AG09309 (cell line): ENCODE measurements at regions not wholly inside any gene's neighbourhood (a gene's known extent, or its start where the extent isn't known, plus 50 kb on each side); places are given as distances from the start of the nearest gene placed in this dataset.
"Not testable (repeated sequence)": the region's sequence is repeated elsewhere in the genome, so short reads cannot be mapped to it uniquely, and the experiment has no call there.

Experiments
- DNase-seq: peaks from one replicate; pipeline ENCODE4 v3.0.0-alpha.2; 2010; ENCODE audit warnings: low read depth
- H3K4me3 ChIP-seq: 2 replicates; pipeline ENCODE4 v1.5.1; 2011; ENCODE audit warnings: mild to moderate bottlenecking, low read depth, low read length, moderate library complexity; ENCODE audit not compliant: control insufficient read depth
- TF ChIP-seq, protein P1 (sequence below): IDR thresholded peaks from 2 replicates; pipeline ENCODE4 v1.5.1; 2011; ENCODE audit warnings: mild to moderate bottlenecking, low read depth, low read length, inconsistent platforms; ENCODE audit not compliant: insufficient read depth, control insufficient read depth; ENCODE audit errors: missing control alignments

DNA sequence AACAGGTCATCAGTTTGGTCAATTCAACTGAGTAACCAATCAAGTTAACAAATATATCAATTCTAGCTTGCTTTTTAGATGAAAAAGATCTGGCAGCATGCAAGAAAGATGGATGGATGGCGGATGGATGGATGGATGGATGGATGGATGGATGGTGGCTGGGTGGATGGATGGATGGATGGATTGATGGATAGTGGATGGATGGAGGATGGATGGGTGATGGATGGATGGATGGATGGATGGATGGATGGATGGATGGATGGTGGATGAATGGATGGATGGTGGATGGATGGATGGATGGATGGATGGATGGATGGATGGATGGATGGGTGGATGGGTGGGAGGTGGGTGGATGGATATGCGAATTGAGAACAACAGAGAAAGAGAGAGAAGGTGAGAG lies 303.7 kb upstream of the IGF1R start:
- TF ChIP-seq, protein P1, sequence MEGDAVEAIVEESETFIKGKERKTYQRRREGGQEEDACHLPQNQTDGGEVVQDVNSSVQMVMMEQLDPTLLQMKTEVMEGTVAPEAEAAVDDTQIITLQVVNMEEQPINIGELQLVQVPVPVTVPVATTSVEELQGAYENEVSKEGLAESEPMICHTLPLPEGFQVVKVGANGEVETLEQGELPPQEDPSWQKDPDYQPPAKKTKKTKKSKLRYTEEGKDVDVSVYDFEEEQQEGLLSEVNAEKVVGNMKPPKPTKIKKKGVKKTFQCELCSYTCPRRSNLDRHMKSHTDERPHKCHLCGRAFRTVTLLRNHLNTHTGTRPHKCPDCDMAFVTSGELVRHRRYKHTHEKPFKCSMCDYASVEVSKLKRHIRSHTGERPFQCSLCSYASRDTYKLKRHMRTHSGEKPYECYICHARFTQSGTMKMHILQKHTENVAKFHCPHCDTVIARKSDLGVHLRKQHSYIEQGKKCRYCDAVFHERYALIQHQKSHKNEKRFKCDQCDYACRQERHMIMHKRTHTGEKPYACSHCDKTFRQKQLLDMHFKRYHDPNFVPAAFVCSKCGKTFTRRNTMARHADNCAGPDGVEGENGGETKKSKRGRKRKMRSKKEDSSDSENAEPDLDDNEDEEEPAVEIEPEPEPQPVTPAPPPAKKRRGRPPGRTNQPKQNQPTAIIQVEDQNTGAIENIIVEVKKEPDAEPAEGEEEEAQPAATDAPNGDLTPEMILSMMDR = no peak
- DNase-seq = no peak
- H3K4me3 ChIP-seq = no peak overlapping the region

DNA sequence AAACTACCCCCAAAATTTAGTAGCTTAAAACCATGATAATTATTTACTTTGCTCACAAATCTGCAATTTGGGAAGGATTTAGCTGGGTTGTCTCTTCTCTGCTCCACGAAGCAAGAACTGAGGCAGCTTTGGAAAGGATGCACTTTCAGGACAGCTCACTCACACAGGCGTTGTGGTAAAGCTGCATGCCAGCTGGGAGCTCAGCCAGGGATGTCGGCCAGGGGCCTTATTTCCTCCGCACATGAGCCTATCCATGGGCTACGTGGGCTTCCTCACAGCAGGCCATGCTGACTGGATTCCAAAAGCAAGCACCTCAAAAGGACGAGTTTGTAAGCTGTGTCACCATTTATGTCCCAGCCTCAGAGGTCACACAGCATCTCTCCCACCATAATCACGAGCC lies 301.3 kb upstream of the IGF1R start:
- DNase-seq = no peak
- H3K4me3 ChIP-seq = no peak overlapping the region
- TF ChIP-seq, protein P1 = no peak

DNA sequence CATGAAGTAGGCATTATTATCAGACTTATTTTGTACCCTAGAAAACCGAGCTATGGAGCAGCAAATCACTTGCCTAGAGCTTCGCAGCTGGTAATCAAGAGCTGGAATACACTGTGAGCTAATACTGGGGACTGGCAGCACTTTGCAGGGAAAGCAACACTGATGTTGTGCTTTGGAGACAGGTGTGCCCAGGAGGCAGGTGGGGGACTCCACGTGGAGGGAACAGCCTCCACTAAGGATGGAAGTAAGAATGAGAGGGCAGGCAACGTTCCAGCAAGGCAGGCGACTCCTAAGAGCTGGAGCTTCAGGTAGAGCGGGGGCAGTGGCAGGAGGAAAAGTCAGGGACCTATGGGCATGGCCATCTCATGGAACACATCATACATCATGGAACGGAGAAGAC lies 300.5 kb upstream of the IGF1R start:
- H3K4me3 ChIP-seq = no peak overlapping the region
- TF ChIP-seq, protein P1 = no peak
- DNase-seq = no peak

DNA sequence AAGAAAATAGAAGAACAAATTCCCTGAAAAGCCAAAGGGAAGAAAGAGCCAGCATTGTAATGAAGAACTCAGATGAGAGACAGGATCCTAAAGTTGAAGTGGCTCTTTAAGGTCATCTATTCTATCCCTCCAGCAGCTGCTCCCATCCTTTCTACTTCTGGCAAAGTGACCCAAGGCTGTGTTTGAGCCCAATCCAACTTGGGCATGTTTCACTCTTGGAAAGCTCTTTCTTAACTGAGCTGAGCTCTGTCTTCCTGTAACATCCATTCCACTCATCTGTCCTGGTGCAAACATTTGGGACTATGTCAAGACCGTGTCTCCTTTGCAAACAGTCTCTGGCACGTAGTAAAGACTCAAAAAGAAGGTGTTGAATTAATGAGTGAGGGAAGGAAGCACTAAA lies 298.1 kb upstream of the IGF1R start:
- TF ChIP-seq, protein P1 = no peak
- no peak for DNase-seq
- no peak overlapping the region for H3K4me3 ChIP-seq

DNA sequence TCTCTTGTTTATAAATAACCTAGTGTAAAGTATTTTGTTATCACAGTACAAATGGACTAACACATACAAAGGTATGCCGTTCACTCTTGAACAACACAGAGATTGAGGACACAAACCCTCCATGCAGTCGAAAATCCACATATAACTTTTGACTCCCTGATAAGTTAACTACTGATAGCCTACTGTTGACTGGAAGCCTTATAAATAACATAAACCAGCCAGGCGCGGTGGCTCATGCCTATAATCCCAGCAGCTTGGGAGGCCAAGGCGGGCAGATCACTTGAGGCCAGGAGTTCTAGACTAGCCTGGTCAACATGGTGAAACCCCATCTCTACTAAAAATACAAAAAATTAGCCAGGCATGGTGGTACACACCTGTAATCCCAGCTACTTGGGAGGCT lies 290.1 kb upstream of the IGF1R start:
- not testable (repeated sequence) for DNase-seq, H3K4me3 ChIP-seq

DNA sequence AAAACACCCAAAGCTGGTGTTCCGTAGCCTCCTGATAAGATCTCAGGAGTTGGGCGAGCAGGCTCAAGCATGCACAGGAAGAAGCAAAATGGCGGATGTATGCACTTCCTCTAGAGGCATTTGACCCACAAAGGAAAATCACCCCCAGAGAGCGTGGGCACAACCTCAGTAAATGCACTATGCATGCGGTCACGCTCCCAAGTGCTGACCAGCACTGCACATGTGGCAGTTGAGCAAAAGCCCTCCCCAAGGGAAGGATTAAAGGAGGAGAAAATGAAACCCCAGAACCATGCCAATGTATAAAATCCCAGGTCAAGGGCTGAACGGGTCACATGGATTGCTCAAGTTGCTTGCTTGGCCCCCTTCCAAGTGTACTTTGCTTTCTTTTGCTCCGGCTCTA lies 289.4 kb upstream of the IGF1R start:
- no peak overlapping the region for H3K4me3 ChIP-seq
- DNase-seq = no peak
- TF ChIP-seq, protein P1 = no peak

DNA sequence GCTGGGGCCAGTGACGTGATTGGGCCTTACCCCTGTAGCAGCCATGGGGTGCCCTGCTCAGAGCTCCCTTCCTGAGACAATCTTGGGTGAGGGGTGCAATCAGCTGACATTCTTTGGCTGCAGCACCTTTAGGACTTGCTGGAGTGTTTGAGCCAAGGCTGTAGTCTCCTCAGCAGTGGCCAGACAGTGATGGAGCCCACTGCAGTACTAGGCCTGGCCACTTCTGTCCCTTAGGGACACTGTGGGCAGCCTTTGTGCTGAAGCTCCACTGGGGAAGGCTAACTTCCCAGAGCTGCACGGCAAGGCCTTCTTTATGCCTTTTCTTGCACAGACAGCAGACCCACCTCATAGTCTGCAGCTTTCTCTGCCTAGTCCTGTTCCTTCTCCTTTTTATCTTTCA lies 284.9 kb upstream of the IGF1R start:
- TF ChIP-seq, protein P1 = no peak
- no peak overlapping the region for H3K4me3 ChIP-seq
- no peak for DNase-seq
